H9 (cell line): ENCODE measurements at regions not wholly inside any gene's neighbourhood (a gene's known extent, or its start where the extent isn't known, plus 50 kb on each side); places are given as distances from the start of the nearest gene placed in this dataset.

Experiments
- DNase-seq: peaks from one replicate; pipeline ENCODE4 v3.0.0-alpha.2; 2017
- H2AFZ ChIP-seq: one replicate; pipeline ENCODE4 v1.6.1; 2013; ENCODE audit warnings: mild to moderate bottlenecking, low read length, control low read depth, moderate library complexity
- H2AK5ac ChIP-seq: 2 replicates; pipeline ENCODE4 v1.6.1; 2013; ENCODE audit warnings: low read length, control low read depth, mixed read lengths; ENCODE audit not compliant: insufficient read length
- H2BK120ac ChIP-seq: one replicate; pipeline ENCODE4 v1.6.1; 2013; ENCODE audit warnings: low read depth, mild to moderate bottlenecking, low read length, control low read depth, inconsistent platforms; ENCODE audit not compliant: poor library complexity, severe bottlenecking
- H2BK12ac ChIP-seq: 2 replicates; pipeline ENCODE4 v1.6.1; 2013; ENCODE audit warnings: low read length, control low read depth, mixed read lengths, low read depth; ENCODE audit not compliant: insufficient read length
- H2BK15ac ChIP-seq: 2 replicates; pipeline ENCODE4 v1.6.1; 2013; ENCODE audit warnings: low read depth, low read length, control low read depth
- H2BK20ac ChIP-seq: one replicate; pipeline ENCODE4 v1.6.1; 2013; ENCODE audit warnings: low read depth, mild to moderate bottlenecking, low read length, control low read depth, inconsistent platforms; ENCODE audit not compliant: poor library complexity, severe bottlenecking
- H2BK5ac ChIP-seq: 2 replicates; pipeline ENCODE4 v1.6.1; 2013; ENCODE audit warnings: low read length, control low read depth, mixed read lengths; ENCODE audit not compliant: insufficient read length
- H3K14ac ChIP-seq: 2 replicates; pipeline ENCODE4 v1.6.1; 2013; ENCODE audit warnings: low read length, control low read depth; ENCODE audit not compliant: insufficient read depth
- H3K18ac ChIP-seq: 2 replicates; pipeline ENCODE4 v1.6.1; 2013; ENCODE audit warnings: low read depth, mild to moderate bottlenecking, mixed read lengths, low read length, control low read depth; ENCODE audit not compliant: insufficient read length
- H3K23ac ChIP-seq: 2 replicates; pipeline ENCODE4 v1.6.1; 2013; ENCODE audit warnings: low read length, control low read depth, mixed read lengths, low read depth; ENCODE audit not compliant: insufficient read length
- H3K23me2 ChIP-seq: 2 replicates; pipeline ENCODE4 v1.6.1; 2013; ENCODE audit warnings: low read depth, mild to moderate bottlenecking, mixed read lengths, low read length, control low read depth; ENCODE audit not compliant: insufficient read length, poor library complexity, severe bottlenecking
- H3K27ac ChIP-seq: 2 replicates; pipeline ENCODE4 v1.5.1; 2013; ENCODE audit warnings: low read length, control low read depth, mixed read lengths, low read depth; ENCODE audit not compliant: insufficient read length
- H3K27me3 ChIP-seq: 2 replicates; pipeline ENCODE4 v1.6.1; 2013; ENCODE audit warnings: low read length, control low read depth, inconsistent platforms; ENCODE audit not compliant: insufficient read depth
- H3K4ac ChIP-seq: 2 replicates; pipeline ENCODE4 v1.6.1; 2013; ENCODE audit warnings: low read depth, mild to moderate bottlenecking, control low read depth, inconsistent platforms, low read length, moderate library complexity
- H3K4me1 ChIP-seq: 2 replicates; pipeline ENCODE4 v1.6.1; 2013; ENCODE audit warnings: low read length, control low read depth, inconsistent platforms; ENCODE audit not compliant: insufficient read depth
- H3K4me2 ChIP-seq: 2 replicates; pipeline ENCODE4 v1.6.1; 2013; ENCODE audit warnings: low read length, control low read depth, mixed read lengths; ENCODE audit not compliant: insufficient read length, insufficient read depth
- H3K56ac ChIP-seq: 2 replicates; pipeline ENCODE4 v1.6.1; 2013; ENCODE audit warnings: low read depth, mild to moderate bottlenecking, mixed read lengths, low read length, control low read depth; ENCODE audit not compliant: insufficient read length
- H3K79me1 ChIP-seq: 2 replicates; pipeline ENCODE4 v1.6.1; 2013; ENCODE audit warnings: low read depth, mild to moderate bottlenecking, moderate library complexity, low read length, control low read depth, inconsistent platforms; ENCODE audit not compliant: insufficient read depth, poor library complexity, severe bottlenecking
- H3K79me2 ChIP-seq: 2 replicates; pipeline ENCODE4 v1.6.1; 2013; ENCODE audit warnings: low read length, control low read depth, inconsistent platforms; ENCODE audit not compliant: insufficient read depth
- H3K9ac ChIP-seq: 2 replicates; pipeline ENCODE4 v1.6.1; 2013; ENCODE audit warnings: low read length, control low read depth, mixed read lengths; ENCODE audit not compliant: insufficient read length; ENCODE audit errors: extremely low read depth
- H3K9me3 ChIP-seq: one replicate; pipeline ENCODE4 v1.6.1; 2013; ENCODE audit warnings: low read depth, low read length, inconsistent platforms; ENCODE audit not compliant: control insufficient read depth
- H3T11ph ChIP-seq: one replicate; pipeline ENCODE4 v1.6.1; 2013; ENCODE audit warnings: mild to moderate bottlenecking, low read length, control low read depth, inconsistent platforms
- H4K20me1 ChIP-seq: one replicate; pipeline ENCODE4 v1.6.1; 2013; ENCODE audit not compliant: control insufficient read depth, insufficient read length, insufficient read depth
- H4K5ac ChIP-seq: 2 replicates; pipeline ENCODE4 v1.6.1; 2013; ENCODE audit warnings: low read depth, mild to moderate bottlenecking, mixed read lengths, low read length, control low read depth; ENCODE audit not compliant: insufficient read length
- H4K8ac ChIP-seq: replicated peaks from 2 replicates; pipeline ENCODE4 v1.6.1; 2013; ENCODE audit warnings: low read length, control low read depth, mixed read lengths, low read depth; ENCODE audit not compliant: insufficient read length
- H4K91ac ChIP-seq: 2 replicates; pipeline ENCODE4 v1.6.1; 2013; ENCODE audit warnings: low read depth, mild to moderate bottlenecking, moderate library complexity, mixed read lengths, low read length, control low read depth; ENCODE audit not compliant: insufficient read length
- H3K27ac Mint-ChIP-seq, 3 experiments: 2 replicates in 2 of 3; 3 replicates in 1 of 3; pipeline ENCODE4 v1.8.0; 2020 to 2021; ENCODE audit warnings: mixed read lengths in 3 of 3, mild to moderate bottlenecking in 1 of 3, moderate library complexity in 1 of 3
- H3K27me3 Mint-ChIP-seq: 2 replicates; pipeline ENCODE4 v1.8.0; 2021; ENCODE audit warnings: low read depth, mild to moderate bottlenecking, moderate library complexity, mixed read lengths
- H3K36me3 Mint-ChIP-seq, 3 experiments: 2 replicates in 2 of 3; 3 replicates in 1 of 3; pipeline ENCODE4 v1.8.0; 2020 to 2021; ENCODE audit warnings: low read depth in 3 of 3, mixed read lengths in 3 of 3; ENCODE audit not compliant: insufficient read depth in 1 of 3
- H3K4me1 Mint-ChIP-seq, 2 experiments: 2 replicates each; pipeline ENCODE4 v1.8.0; 2020; ENCODE audit warnings: mixed read lengths in 2 of 2
- H3K4me3 Mint-ChIP-seq, 2 experiments: 2 replicates in 1 of 2; 3 replicates in 1 of 2; pipeline ENCODE4 v1.8.0; 2020 to 2021; ENCODE audit warnings: mild to moderate bottlenecking in 2 of 2, mixed read lengths in 2 of 2, moderate library complexity in 1 of 2
- H3K9me3 Mint-ChIP-seq, 2 experiments: 2 replicates in 1 of 2; 3 replicates in 1 of 2; pipeline ENCODE4 v1.8.0; 2020; ENCODE audit warnings: mild to moderate bottlenecking in 2 of 2, mixed read lengths in 2 of 2, moderate library complexity in 1 of 2
- WGBS: extraction: QIAGEN DNeasy Blood & Tissue Kit; methylation state at CpG from one replicate; pipeline ENCODE4 v1.1.7; 2013; ENCODE audit warnings: missing lambda C conversion rate, low lambda C conversion rate, mixed read lengths; ENCODE audit not compliant: insufficient read length; ENCODE audit errors: extremely low coverage; 5-methylcytosine and 5-hydroxymethylcytosine counted together
- TF ChIP-seq, protein P1 (sequence below): fragments of 200-600 bp; sonication (generic); conservative IDR thresholded peaks from 3 replicates; pipeline ENCODE4 v1.8.0; 2021; ENCODE audit warnings: antibody characterized with exemption, mild to moderate bottlenecking

DNA sequence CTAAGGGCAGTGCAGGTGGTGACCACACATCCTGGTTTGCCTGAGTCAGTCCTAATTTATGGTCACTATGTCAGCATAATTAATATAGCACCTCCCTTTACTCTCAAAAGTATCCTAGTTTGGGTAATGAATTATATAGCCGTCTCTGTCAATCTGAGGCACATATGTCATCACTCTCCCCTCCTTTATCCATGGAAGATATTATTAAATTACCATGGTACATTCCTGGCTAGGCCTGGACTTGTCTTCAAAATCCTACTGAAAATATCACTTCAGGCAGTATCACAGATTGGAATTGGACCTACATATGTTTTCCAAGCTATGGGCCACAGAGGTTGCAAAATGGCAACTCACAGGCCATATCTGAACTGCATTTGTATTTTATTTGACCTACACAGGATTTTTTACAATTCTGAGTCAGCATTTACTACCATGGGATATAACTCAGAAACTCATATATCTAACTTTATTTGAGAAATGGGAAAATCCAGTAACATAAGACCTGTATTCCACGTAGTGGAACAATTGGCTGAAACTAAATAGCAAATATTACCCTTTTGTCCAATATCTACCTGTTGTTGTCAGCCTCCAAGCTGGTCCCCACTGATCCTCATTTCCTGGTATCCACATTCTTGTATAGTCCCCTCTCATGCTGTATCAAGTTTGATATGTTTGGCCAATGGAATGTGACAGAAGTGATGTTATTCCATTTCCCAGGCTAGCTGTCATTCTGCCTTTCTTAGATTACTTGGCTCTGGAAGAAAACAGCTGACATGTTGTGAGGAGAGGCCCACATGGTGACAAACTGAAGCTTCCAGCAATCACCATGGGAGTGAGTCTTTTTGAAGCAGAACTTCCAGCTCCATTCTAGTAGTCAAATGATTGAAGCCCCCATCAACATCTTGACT lies 102.5 kb upstream of the MDM1 start:
- H4K5ac ChIP-seq: no peak overlapping the region
- no peak overlapping the region for H2BK12ac ChIP-seq
- no peaks in the 10 kb centered on the region for H3K9me3 ChIP-seq
- no peak overlapping the region for H3K27ac ChIP-seq
- no peaks in the 10 kb centered on the region for H3K79me2 ChIP-seq
- H3K4me3 Mint-ChIP-seq: no peak overlapping the region
- peaks cover 7 to 8% of the 10 kb centered on the region in 2 experiments for H3K9me3 Mint-ChIP-seq
- TF ChIP-seq, protein P1, sequence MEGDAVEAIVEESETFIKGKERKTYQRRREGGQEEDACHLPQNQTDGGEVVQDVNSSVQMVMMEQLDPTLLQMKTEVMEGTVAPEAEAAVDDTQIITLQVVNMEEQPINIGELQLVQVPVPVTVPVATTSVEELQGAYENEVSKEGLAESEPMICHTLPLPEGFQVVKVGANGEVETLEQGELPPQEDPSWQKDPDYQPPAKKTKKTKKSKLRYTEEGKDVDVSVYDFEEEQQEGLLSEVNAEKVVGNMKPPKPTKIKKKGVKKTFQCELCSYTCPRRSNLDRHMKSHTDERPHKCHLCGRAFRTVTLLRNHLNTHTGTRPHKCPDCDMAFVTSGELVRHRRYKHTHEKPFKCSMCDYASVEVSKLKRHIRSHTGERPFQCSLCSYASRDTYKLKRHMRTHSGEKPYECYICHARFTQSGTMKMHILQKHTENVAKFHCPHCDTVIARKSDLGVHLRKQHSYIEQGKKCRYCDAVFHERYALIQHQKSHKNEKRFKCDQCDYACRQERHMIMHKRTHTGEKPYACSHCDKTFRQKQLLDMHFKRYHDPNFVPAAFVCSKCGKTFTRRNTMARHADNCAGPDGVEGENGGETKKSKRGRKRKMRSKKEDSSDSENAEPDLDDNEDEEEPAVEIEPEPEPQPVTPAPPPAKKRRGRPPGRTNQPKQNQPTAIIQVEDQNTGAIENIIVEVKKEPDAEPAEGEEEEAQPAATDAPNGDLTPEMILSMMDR: no peak
- H3K27ac Mint-ChIP-seq: no peak overlapping the region
- no peak overlapping the region for H3K23ac ChIP-seq
- no peak overlapping the region for H2BK5ac ChIP-seq
- peaks cover 0 to 7% (median 3%) of the 10 kb centered on the region in 3 experiments; a peak in 3 of 7 replicates for H3K36me3 Mint-ChIP-seq
- no peak overlapping the region for H3K4me2 ChIP-seq
- H3T11ph ChIP-seq: no peak overlapping the region
- no peak overlapping the region for H3K14ac ChIP-seq
- no peak overlapping the region for H2BK20ac ChIP-seq
- H4K91ac ChIP-seq: no peak overlapping the region
- no peaks in the 10 kb centered on the region for H3K79me1 ChIP-seq
- no peak overlapping the region for H3K56ac ChIP-seq
- H2BK120ac ChIP-seq: no peak overlapping the region
- WGBS: no CpG with 5 or more reads among the region's 2 CpGs
- no peak overlapping the region for H4K8ac ChIP-seq
- H3K9ac ChIP-seq: no peak overlapping the region
- no peaks in the 10 kb centered on the region for H3K27me3 ChIP-seq
- no peaks in the 10 kb centered on the region for H3K4me1 ChIP-seq
- H2AK5ac ChIP-seq: no peak overlapping the region
- no peak overlapping the region for H2BK15ac ChIP-seq
- H3K4ac ChIP-seq: no peak overlapping the region
- no peaks in the 10 kb centered on the region for H4K20me1 ChIP-seq
- DNase-seq: no peak
- H2AFZ ChIP-seq: no peak overlapping the region
- no peak overlapping the region for H3K18ac ChIP-seq
- H3K27me3 Mint-ChIP-seq: no peaks in the 10 kb centered on the region
- no peaks in the 10 kb centered on the region for H3K23me2 ChIP-seq
- peaks cover 13 to 15% of the 10 kb centered on the region in 2 experiments for H3K4me1 Mint-ChIP-seq
